GM18507 (cell line): ENCODE measurements at regions not wholly inside any gene's neighbourhood (a gene's known extent, or its start where the extent isn't known, plus 50 kb on each side); places are given as distances from the start of the nearest gene placed in this dataset.

Experiments
- DNase-seq: peaks from one replicate; pipeline ENCODE4 v3.0.0; 2011; ENCODE audit warnings: low read depth; ENCODE audit not compliant: insufficient read length; ENCODE audit errors: extremely low spot score
- FAIRE-seq: peaks from 2 replicates; lab custom pipeline; 2011; peaks lifted over from hg19 to GRCh38; lab: Jason Lieb, UNC

DNA sequence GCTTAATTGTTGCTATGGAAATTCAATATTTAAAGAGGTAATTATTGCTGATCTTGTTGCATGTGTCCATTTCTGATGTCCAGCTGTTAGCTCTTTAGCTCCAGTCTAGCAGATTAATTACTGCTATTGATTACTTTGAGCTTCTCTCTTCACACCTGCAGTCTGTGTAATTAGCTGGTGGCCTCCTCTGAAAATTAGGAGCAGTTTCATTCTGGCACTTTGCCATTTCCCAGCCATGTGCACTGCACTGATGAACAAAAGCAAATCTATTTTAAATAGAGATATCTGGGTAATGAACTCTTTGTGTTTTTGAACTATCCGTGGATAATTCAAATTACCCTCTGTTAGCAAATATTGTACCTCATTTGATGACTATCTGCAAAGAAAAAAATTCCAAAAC is 275.9 kb downstream of the RNF144B start:
- FAIRE-seq, result no peak
- DNase-seq, result no peak

DNA sequence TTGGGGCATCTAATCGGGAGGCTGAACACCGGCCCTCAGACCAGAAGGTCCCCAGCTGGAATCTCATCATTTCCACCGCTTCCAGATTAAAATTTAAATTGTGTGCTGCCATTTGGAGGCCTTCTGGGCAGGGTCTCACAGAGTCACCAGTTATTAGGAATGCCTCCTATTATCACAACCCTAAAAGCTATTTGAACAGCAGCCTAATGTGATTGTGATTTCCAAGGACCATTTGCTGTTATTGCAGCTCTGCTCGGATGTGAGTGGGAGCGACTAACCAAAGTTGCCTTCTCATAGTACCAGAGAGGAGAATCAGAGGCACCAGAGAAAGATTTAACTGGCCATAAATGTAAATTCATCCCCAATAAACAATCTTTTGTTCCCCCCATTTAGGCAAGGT is 277.3 kb downstream of the RNF144B start:
- DNase-seq (no peak), FAIRE-seq (no peak)

DNA sequence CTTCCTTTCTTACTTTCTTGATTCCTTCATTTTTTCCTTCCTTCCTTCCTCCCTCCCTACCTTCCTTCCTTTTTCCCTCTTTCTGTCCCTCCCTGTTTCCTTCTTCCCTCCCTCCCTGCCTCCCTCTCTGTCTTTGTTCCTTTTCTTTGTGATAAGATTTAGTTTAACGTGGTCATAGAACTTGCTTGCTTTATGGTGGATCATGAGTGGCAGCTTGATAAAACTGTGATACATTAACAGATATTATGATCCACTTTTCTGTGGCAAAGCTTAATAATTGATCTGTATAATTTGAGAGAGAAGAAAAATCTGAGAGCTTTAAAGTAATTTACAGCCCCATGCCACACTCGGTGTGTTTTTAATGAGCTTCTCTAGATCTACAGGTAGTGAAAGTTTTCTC is 280.5 kb downstream of the RNF144B start:
- DNase-seq (no peak), FAIRE-seq (no peak)

- DNase-seq (no peak), FAIRE-seq (no peak)
These were observed 281.8 kb downstream of the RNF144B start for GRCh38 chr6:18668994-18669393.

GRCh38 chr6:18672852-18673251 is 285.7 kb downstream of the RNF144B start:
- FAIRE-seq, result no peak
- DNase-seq, result no peak

DNA sequence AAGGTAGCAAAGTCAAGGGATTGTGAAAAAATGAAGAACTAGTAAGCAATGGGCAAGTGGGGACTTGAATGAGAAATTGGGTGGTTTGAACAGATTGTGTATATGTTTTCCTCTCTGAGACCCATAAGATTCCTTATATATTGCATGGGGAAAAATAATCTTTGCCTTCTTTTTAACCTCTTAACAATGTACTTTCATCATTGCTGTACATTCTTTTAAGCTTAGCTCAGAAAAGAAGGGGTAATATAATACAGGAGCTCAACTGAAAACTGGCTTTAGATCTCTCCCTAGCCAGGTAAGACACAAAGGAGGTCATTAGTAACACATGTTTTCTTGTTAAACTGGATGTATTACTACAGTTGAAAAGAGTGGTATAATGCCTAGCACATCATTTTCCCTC is 287.2 kb downstream of the RNF144B start:
- FAIRE-seq, result no peak
- no peak for DNase-seq

- no peak for FAIRE-seq
- no peak for DNase-seq
These were observed 288.7 kb downstream of the RNF144B start for GRCh38 chr6:18675881-18676280.

GRCh38 chr6:18676548-18676947 is 289.4 kb downstream of the RNF144B start:
- DNase-seq (no peak), FAIRE-seq (no peak)

DNA sequence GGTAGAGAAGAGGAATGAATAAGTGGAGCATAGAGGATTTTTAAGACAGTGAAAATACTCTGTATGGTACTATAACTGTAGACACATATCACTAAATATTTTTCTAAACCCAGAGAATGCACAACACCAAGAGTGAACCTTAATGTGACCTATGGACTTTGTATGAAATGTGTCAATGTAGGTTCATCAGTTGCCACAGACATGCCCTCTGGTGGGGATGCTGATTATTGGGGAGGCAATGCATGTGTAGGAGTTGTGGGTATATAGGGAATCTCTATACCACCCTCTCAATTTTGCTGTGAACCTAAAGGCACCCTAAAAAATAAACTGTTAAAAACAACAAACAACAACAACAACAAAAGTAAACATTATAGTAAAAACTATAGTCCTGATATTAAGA is 293.7 kb downstream of the RNF144B start:
- DNase-seq (no peak), FAIRE-seq (no peak)

- FAIRE-seq, result no peak
- DNase-seq, result no peak
These were observed 294.8 kb downstream of the RNF144B start for GRCh38 chr6:18681832-18682503.

DNA sequence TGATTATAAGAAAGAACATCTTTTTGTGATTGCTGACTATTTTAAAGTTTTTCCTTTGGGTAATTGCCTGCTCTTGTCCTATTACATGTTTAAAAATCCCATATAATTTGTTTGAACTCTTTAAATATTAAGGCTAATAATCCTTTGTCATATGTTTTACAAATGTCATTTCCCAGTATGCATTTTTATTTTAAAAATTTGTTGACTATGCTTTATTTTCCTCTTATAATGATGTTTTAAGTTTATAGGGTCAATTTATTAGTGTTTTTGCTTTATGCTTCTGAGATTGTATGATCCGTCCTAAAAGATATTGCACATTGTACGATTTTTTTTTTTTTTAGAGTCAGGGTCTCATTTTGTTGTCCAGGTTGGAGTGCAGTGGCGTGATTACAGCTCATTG is 297.2 kb downstream of the RNF144B start:
- DNase-seq (no peak), FAIRE-seq (no peak)

DNA sequence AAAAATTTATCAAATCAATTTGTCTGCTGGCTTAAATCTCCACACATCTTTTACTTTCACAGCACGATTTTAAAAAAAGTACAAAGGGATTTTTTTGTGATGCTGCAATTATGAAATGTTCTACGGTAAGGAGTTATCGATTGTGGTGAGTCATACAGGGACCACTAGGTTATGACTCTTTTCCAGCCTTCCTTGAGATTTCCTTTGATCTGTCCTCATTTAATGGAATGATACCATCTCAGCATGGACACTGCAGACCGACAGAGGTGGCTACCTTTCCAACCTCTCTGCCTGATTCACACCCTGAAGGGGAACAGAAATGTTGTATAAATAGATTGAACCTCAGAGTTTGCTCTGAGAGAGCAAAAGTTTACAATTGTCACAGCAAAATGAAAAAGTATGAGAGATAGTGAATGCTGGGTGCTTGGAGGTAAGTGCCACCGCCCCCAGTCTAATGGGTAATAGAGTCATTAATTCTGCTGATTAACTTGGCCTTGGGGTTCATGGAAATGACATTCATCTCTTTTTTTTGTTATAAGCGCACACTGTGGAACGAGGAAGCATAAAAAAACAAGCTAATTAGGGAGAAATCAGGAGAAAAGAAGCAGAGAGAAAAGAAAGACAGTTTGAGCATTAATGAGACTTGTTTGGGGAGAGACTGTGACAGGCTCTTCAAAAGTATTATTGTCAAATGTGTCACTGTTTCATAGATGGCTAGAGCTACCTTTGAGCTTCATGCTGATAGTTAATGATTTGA is 306.0 kb downstream of the RNF144B start:
- no peak for FAIRE-seq
- DNase-seq, result no peak

DNA sequence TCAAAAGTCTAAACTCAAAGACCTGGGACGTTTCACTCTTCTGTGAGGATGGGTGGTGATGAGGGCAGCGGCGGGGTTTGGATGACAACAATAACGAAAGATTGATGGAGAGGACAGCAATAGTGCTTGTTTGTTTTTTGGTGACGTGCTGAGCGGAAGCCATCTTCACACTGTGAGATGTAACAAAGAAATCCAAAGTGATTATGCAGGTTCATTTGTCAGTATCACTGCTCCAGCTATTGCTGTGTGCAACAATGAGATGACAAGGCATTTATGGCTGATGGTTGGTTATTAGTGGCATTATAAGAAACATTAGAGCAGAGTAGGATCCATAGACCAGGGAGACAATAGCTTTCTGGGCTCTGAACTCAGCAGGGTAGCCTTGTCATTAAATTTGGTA is 306.7 kb downstream of the RNF144B start:
- FAIRE-seq, result no peak
- DNase-seq, result no peak

- FAIRE-seq (no peak), DNase-seq (no peak)
These were observed 316.4 kb downstream of the RNF144B start for GRCh38 chr6:18703546-18703945.

DNA sequence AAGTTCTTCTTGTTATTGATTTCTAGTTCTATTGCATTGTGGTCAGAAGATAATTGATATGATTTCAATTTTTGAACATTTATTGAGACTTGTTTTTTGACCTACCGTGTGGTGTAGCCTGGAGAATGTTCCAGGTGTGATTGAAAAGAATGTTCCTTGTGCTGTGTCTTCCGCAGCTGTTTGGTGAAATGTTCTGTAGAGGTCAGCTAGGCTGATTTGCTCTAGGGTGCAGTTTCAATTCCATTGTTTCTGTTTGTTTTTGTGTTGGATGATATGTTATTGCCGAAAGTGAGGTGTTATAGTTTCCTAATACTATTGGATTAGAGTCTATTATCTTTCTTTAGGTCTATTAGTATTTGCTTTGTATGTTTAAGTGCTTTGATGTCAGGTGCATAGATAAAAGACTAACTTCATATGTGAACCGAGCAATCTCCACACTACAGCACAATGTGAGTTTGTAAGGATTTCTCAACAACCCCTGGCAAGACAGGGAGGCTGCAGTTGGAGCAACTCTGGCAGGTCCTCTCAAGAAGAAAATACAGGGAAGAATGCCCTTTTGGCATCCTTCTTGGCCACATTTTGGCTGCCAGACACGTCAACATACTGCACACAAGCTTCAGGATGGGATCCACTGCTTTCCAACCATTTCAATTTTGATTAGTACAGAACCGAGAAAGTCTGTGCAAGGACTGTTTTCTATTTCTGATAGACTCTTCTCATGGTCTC is 320.7 kb downstream of the RNF144B start:
- no peak for FAIRE-seq

DNA sequence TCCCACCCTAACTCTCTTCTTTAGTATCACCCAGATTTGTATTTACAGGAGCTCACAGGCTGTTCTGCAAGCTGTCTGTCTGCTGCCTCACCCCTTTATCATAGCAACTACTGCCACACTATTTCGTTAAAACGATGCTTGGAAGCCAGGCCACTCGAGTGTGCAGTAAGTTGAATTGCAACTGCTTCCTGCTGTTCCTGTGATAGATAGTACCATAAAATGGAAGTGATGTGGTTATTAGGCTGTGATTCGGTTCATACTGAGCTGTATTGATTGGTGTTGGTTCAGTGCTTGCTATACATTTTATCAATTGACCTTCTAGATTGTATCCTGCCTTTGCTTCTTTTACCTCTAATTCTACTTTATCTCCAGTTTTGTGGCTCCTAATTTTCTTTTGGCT is 325.4 kb downstream of the RNF144B start:
- no peak for DNase-seq
- no peak for FAIRE-seq

More for the DNA sequence above, 320.7 kb downstream of the RNF144B start:
- no peak for DNase-seq

- no peak for DNase-seq
- no peak for FAIRE-seq
These were observed 332.9 kb downstream of the RNF144B start for GRCh38 chr6:18720075-18720474.

- no peak for FAIRE-seq
- DNase-seq, result no peak
These were observed 336.9 kb downstream of the RNF144B start for GRCh38 chr6:18724056-18724455.

DNA sequence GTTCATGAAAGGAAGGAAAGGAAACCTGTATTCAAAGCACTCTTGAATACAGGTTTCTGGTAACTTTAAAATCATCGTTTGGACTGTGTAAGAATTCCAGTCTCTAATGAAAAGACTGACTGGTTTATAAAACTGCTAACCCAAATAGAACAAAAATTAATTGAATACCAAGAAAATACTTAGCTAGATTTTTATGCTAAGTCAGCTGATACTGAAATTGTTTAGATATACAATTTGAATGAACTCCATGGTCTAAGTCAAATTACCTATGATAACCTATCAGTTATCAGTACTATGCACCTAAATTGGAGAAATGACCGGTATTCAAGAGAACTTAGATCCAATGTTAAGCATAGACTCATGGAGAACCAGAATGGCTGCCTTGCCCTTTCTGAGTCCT is 338.3 kb downstream of the RNF144B start:
- FAIRE-seq, result no peak
- no peak for DNase-seq

DNA sequence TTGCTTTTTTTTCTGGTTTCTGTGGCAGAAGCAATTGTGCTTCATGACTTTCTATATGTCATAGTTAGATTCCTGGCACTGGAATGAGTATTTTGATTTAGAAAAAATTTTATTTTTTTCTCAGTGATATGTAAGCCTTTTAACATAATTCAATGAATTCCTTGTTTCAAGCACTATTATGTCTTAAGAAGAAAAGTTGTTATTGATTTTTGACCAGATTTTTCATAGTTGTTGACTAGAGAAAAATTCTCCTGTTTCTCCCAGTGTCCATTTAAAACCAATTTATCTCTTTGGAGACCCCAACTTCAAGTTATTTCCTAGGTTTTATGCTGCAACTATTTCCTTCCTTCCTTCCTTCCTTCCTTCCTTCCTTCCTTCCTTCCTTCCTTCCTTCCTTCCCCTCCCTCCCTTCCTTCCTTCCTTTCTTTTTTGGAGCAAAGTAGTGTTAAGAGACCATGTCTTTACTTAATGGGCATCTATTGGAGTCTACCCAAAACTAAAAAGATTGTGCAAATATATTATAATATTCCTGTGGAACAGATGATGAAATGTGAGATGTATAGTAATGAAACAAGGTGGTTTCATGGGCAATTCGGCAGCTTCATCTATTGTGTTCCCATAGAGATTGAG is 346.9 kb downstream of the RNF144B start:
- DNase-seq (no peak), FAIRE-seq (no peak)
